ENCODE measurements at regions not wholly inside any gene's neighbourhood (a gene's known extent, or its start where the extent isn't known, plus 50 kb on each side); places are given as distances from the start of the nearest gene placed in this dataset.

- Histone ChIP-seq H2AFZ (no peak overlapping the region), H4K20me1 (ENCODE audit: insufficient read depth, poor library complexity, severe bottlenecking) (no peaks in the 10 kb centered on the region), H3K4me3 (no peak overlapping the region), H3K4me1 (ENCODE audit: insufficient read depth) (peaks cover under 1% of the 10 kb centered on the region), H3K4me2 (no peak overlapping the region), H3K9me3 (ENCODE audit: low read depth) (no peaks in the 10 kb centered on the region), H3K27me3 (no peaks in the 10 kb centered on the region), H3K79me2 (no peaks in the 10 kb centered on the region), H3K9me2 (replicated peaks; ENCODE audit: insufficient read depth) (no peaks in the 10 kb centered on the region), H3K27ac (no peak overlapping the region), H3K36me3 (replicated peaks; ENCODE audit: insufficient read depth, low read depth) (no peaks in the 10 kb centered on the region)
- TF ChIP-seq EZH2phosphoT487 (IDR thresholded peaks at IDR 0.05; ENCODE audit: low read depth, severe bottlenecking, unreplicated experiment) (no peak), EZH2 (IDR thresholded peaks at IDR 0.05; ENCODE audit: borderline replicate concordance) (no peak), CTCF (IDR thresholded peaks at IDR 0.05; ENCODE audit: poor library complexity) (no peak)
- peak; percentile 79 for DNase-seq (ENCODE audit: low spot score)
- 76% methylated on average over 7 of the region's 7 CpGs for WGBS (ENCODE audit: low lambda C conversion rate, missing lambda C conversion rate)
Measured at GRCh38 chr10:3873728-3874461, 88.9 kb upstream of the KLF6 start.

GRCh38 chr10:3872712-3873329 lies 87.8 kb upstream of the KLF6 start:
- Histone ChIP-seq H3K4me3 (no peak overlapping the region), H3K9me3 (ENCODE audit: low read depth) (no peaks in the 10 kb centered on the region), H3K4me2 (no peak overlapping the region), H3K27ac (no peak overlapping the region), H3K27me3 (no peaks in the 10 kb centered on the region), H4K20me1 (ENCODE audit: insufficient read depth, poor library complexity, severe bottlenecking) (no peaks in the 10 kb centered on the region), H2AFZ (no peak overlapping the region), H3K79me2 (no peaks in the 10 kb centered on the region), H3K4me1 (ENCODE audit: insufficient read depth) (peaks cover 4% of the 10 kb centered on the region), H3K36me3 (replicated peaks; ENCODE audit: insufficient read depth, low read depth) (no peaks in the 10 kb centered on the region), H3K9me2 (replicated peaks; ENCODE audit: insufficient read depth) (no peaks in the 10 kb centered on the region)
- DNase-seq (ENCODE audit: low spot score): no peak
- TF ChIP-seq CTCF (IDR thresholded peaks at IDR 0.05; ENCODE audit: poor library complexity) (no peak), EZH2phosphoT487 (IDR thresholded peaks at IDR 0.05; ENCODE audit: low read depth, severe bottlenecking, unreplicated experiment) (no peak), EZH2 (IDR thresholded peaks at IDR 0.05; ENCODE audit: borderline replicate concordance) (no peak)
- 90% methylated on average over 12 of the region's 12 CpGs for WGBS (ENCODE audit: low lambda C conversion rate, missing lambda C conversion rate)

GRCh38 chr10:3871424-3871996 lies 86.5 kb upstream of the KLF6 start:
- no peak for DNase-seq (ENCODE audit: low spot score)
- no peaks in the 10 kb centered on the region for H3K79me2 ChIP-seq
- no peaks in the 10 kb centered on the region for H3K36me3 ChIP-seq (replicated peaks; ENCODE audit: insufficient read depth, low read depth)
- TF ChIP-seq EZH2 (IDR thresholded peaks at IDR 0.05; ENCODE audit: borderline replicate concordance): no peak
- TF ChIP-seq CTCF (IDR thresholded peaks at IDR 0.05; ENCODE audit: poor library complexity): no peak
- TF ChIP-seq EZH2phosphoT487 (IDR thresholded peaks at IDR 0.05; ENCODE audit: low read depth, severe bottlenecking, unreplicated experiment): no peak
- H2AFZ ChIP-seq: no peak overlapping the region
- H3K9me3 ChIP-seq (ENCODE audit: low read depth): no peaks in the 10 kb centered on the region
- no peaks in the 10 kb centered on the region for H3K27me3 ChIP-seq
- H3K4me1 ChIP-seq (ENCODE audit: insufficient read depth): peaks cover 4% of the 10 kb centered on the region
- H4K20me1 ChIP-seq (ENCODE audit: insufficient read depth, poor library complexity, severe bottlenecking): no peaks in the 10 kb centered on the region
- WGBS (ENCODE audit: low lambda C conversion rate, missing lambda C conversion rate): 92% methylated on average over 6 of the region's 6 CpGs
- H3K4me3 ChIP-seq: no peak overlapping the region
- H3K27ac ChIP-seq: no peak overlapping the region
- no peaks in the 10 kb centered on the region for H3K9me2 ChIP-seq (replicated peaks; ENCODE audit: insufficient read depth)
- H3K4me2 ChIP-seq: no peak overlapping the region
